Loucy (cell line): ENCODE measurements at regions not wholly inside any gene's neighbourhood (a gene's known extent, or its start where the extent isn't known, plus 50 kb on each side); places are given as distances from the start of the nearest gene placed in this dataset.

Source experiments
- EZH2phosphoT487 ChIP-seq: fragments of 200-600 bp; IDR thresholded peaks from 2 replicates; pipeline ENCODE4 v1.6.1; 2018; ENCODE audit warnings: antibody characterized with exemption, mild to moderate bottlenecking, moderate library complexity, borderline replicate concordance
- TF ChIP-seq, protein P1 (sequence below): fragments of 200-600 bp; sonication (generic); conservative IDR thresholded peaks from 2 replicates; pipeline ENCODE4 v1.5.1; 2014; ENCODE audit warnings: mild to moderate bottlenecking, antibody characterized with exemption, low read length

DNA sequence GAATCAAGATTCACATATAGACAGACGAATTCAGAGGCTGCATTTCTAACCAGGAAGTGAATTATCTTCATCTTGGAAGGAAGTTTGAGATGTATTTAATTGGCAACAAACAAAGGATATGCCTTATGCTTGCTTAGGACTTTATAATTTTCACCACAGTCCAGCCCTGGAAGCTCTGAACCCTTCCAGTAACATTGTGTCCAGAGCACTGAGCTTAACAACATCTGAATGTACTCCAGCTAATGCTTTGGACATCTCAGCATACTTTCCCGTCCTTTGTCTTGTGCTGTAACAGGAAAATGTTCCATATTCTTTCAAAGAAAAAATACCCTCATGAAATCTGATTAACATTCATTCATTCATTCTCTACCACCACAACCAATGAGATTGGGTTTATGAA lies 136.3 kb upstream of the SPATS2L start:
- TF ChIP-seq, protein P1, sequence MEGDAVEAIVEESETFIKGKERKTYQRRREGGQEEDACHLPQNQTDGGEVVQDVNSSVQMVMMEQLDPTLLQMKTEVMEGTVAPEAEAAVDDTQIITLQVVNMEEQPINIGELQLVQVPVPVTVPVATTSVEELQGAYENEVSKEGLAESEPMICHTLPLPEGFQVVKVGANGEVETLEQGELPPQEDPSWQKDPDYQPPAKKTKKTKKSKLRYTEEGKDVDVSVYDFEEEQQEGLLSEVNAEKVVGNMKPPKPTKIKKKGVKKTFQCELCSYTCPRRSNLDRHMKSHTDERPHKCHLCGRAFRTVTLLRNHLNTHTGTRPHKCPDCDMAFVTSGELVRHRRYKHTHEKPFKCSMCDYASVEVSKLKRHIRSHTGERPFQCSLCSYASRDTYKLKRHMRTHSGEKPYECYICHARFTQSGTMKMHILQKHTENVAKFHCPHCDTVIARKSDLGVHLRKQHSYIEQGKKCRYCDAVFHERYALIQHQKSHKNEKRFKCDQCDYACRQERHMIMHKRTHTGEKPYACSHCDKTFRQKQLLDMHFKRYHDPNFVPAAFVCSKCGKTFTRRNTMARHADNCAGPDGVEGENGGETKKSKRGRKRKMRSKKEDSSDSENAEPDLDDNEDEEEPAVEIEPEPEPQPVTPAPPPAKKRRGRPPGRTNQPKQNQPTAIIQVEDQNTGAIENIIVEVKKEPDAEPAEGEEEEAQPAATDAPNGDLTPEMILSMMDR, result no peak
- TF ChIP-seq EZH2phosphoT487, result no peak
